Nephron progenitor cell (in vitro differentiated cells): ENCODE measurements at regions not wholly inside any gene's neighbourhood (a gene's known extent, or its start where the extent isn't known, plus 50 kb on each side); places are given as distances from the start of the nearest gene placed in this dataset.

Experiments
- DNase-seq: peaks from one replicate; pipeline ENCODE4 v3.0.0; 2021
- H3K27ac Mint-ChIP-seq: 2 replicates; pipeline ENCODE4 v1.8.0; 2021; ENCODE audit warnings: mild to moderate bottlenecking, moderate library complexity, mixed read lengths
- H3K27me3 Mint-ChIP-seq: 2 replicates; pipeline ENCODE4 v1.8.0; 2021; ENCODE audit warnings: mild to moderate bottlenecking, low read depth, mixed read lengths; ENCODE audit not compliant: poor library complexity
- H3K36me3 Mint-ChIP-seq: 2 replicates; pipeline ENCODE4 v1.8.0; 2021; ENCODE audit warnings: low read depth, mixed read lengths
- H3K4me1 Mint-ChIP-seq: 2 replicates; pipeline ENCODE4 v1.8.0; 2021; ENCODE audit warnings: mixed read lengths
- H3K4me3 Mint-ChIP-seq: 2 replicates; pipeline ENCODE4 v1.8.0; 2021; ENCODE audit warnings: mild to moderate bottlenecking, moderate library complexity, mixed read lengths
- H3K9me3 Mint-ChIP-seq: 2 replicates; pipeline ENCODE4 v1.8.0; 2021; ENCODE audit warnings: mild to moderate bottlenecking, moderate library complexity, mixed read lengths
- CTCF ChIP-seq: fragments of 200-600 bp; sonication (generic); IDR thresholded peaks from 2 replicates; pipeline ENCODE4 v1.5.0; 2021; ENCODE audit warnings: antibody characterized with exemption

- TF ChIP-seq CTCF = no peak
- no peaks in the 10 kb centered on the region for H3K4me1 Mint-ChIP-seq
- H3K4me3 Mint-ChIP-seq = no peak overlapping the region
- no peak overlapping the region for H3K27ac Mint-ChIP-seq
- H3K9me3 Mint-ChIP-seq = no peaks in the 10 kb centered on the region
- H3K36me3 Mint-ChIP-seq = no peaks in the 10 kb centered on the region
- no peaks in the 10 kb centered on the region for H3K27me3 Mint-ChIP-seq
- DNase-seq = no peak
Measured at GRCh38 chr2:57878171-57878865, 168.3 kb upstream of the VRK2 start.

- Mint-ChIP-seq H3K27ac (no peak overlapping the region), H3K9me3 (no peaks in the 10 kb centered on the region)
Measured at GRCh38 chr2:57878866-57879210, 167.8 kb upstream of the VRK2 start.

GRCh38 chr2:57880446-57880845, 166.2 kb upstream of the VRK2 start:
- Mint-ChIP-seq H3K36me3 (no peaks in the 10 kb centered on the region), H3K27ac (no peak overlapping the region), H3K4me1 (no peaks in the 10 kb centered on the region), H3K9me3 (no peaks in the 10 kb centered on the region), H3K27me3 (no peaks in the 10 kb centered on the region), H3K4me3 (no peak overlapping the region)
- no peak for TF ChIP-seq CTCF
- DNase-seq = no peak

More at GRCh38 chr2:57878866-57879210, 167.8 kb upstream of the VRK2 start:
- no peak for DNase-seq
- no peak for TF ChIP-seq CTCF
- Mint-ChIP-seq H3K4me3 (no peak overlapping the region), H3K4me1 (no peaks in the 10 kb centered on the region), H3K27me3 (no peaks in the 10 kb centered on the region), H3K36me3 (no peaks in the 10 kb centered on the region)

- no peaks in the 10 kb centered on the region for H3K36me3 Mint-ChIP-seq
- no peaks in the 10 kb centered on the region for H3K9me3 Mint-ChIP-seq
- DNase-seq = no peak
- no peak overlapping the region for H3K4me3 Mint-ChIP-seq
- no peaks in the 10 kb centered on the region for H3K27me3 Mint-ChIP-seq
- H3K4me1 Mint-ChIP-seq = no peaks in the 10 kb centered on the region
- TF ChIP-seq CTCF = no peak
- H3K27ac Mint-ChIP-seq = no peak overlapping the region
Measured at GRCh38 chr2:57880967-57881366, 165.6 kb upstream of the VRK2 start.

GRCh38 chr2:57881998-57882888, 164.4 kb upstream of the VRK2 start:
- Mint-ChIP-seq H3K27me3 (no peaks in the 10 kb centered on the region), H3K36me3 (no peaks in the 10 kb centered on the region), H3K9me3 (no peaks in the 10 kb centered on the region), H3K4me1 (no peaks in the 10 kb centered on the region), H3K27ac (no peak overlapping the region), H3K4me3 (no peak overlapping the region)
- TF ChIP-seq CTCF = no peak
- no peak for DNase-seq
